DND-41 (cell line): ENCODE measurements at regions not wholly inside any gene's neighbourhood (a gene's known extent, or its start where the extent isn't known, plus 50 kb on each side); places are given as distances from the start of the nearest gene placed in this dataset.

ENCODE experiments used
- CTCF ChIP-seq: IDR thresholded peaks from 2 replicates; pipeline ENCODE4 v1.5.1; 2012; ENCODE audit warnings: borderline replicate concordance, low read length, moderate library complexity, mild to moderate bottlenecking; ENCODE audit not compliant: poor library complexity, severe bottlenecking; ENCODE audit errors: extremely low read depth
- EZH2 ChIP-seq: IDR thresholded peaks from 3 replicates; pipeline ENCODE4 v1.6.1; 2012; ENCODE audit warnings: borderline replicate concordance, low read depth, mild to moderate bottlenecking, moderate library complexity, low read length, inconsistent platforms; ENCODE audit not compliant: severe bottlenecking

- no peak for TF ChIP-seq EZH2
- no peak for TF ChIP-seq CTCF
Observed at GRCh38 chr12:88918161-88918560, 337.9 kb upstream of the KITLG start.
